B cell (primary cell): ENCODE measurements at regions not wholly inside any gene's neighbourhood (a gene's known extent, or its start where the extent isn't known, plus 50 kb on each side); places are given as distances from the start of the nearest gene placed in this dataset.
A peak's percentile ranks its signal among the peaks of the same experiment; 100 is the strongest.

Experiments used
- ATAC-seq: fragments of 200-7000 bp; cut with Tn5 transposase; one replicate; pipeline ENCODE4 v1.10.0; 2021; ENCODE audit warnings: low read depth, mild to moderate bottlenecking, moderate number of reproducible peaks, moderate library complexity
- CTCF ChIA-PET: fragments of 350-600 bp; sonication (Branson Sonifier 250); formaldehyde crosslinking; loops from one replicate; lab custom pipeline; 2021; ENCODE audit warnings: antibody characterized with exemption, inconsistent platforms; lab: Charles Lee
- POLR2A ChIA-PET: fragments of 350-600 bp; sonication (Branson Sonifier 250); formaldehyde crosslinking; loops from one replicate; lab custom pipeline; 2021; ENCODE audit warnings: antibody characterized with exemption; lab: Charles Lee
- DNase-seq: peaks from one replicate; pipeline ENCODE4 v3.0.0; 2013
- H2AFZ ChIP-seq: 2 replicates; pipeline ENCODE4 v1.6.1; 2012; ENCODE audit warnings: mild to moderate bottlenecking, low read depth, low read length; ENCODE audit not compliant: insufficient read depth, poor library complexity, severe bottlenecking
- H3K27ac ChIP-seq, 2 donors: 1 replicate in 1 of 2; 2 replicates in 1 of 2; pipeline ENCODE4 v1.5.1; 2012 to 2013; ENCODE audit warnings: low read length in 2 of 2, mild to moderate bottlenecking in 2 of 2, moderate library complexity in 1 of 2
- H3K27me3 ChIP-seq, 4 experiments: fragments of 200-600 bp in 1 of 4; sonication (generic) in 1 of 4; replicated peaks in 1 of 4; 1 replicate in 2 of 4; 2 replicates in 2 of 4; pipeline versions ENCODE4 v1.6.1 to v1.7.0; 2013 to 2016; ENCODE audit warnings: low read length in 3 of 4, mild to moderate bottlenecking in 2 of 4, mixed read lengths in 1 of 4, moderate library complexity in 1 of 4; ENCODE audit not compliant: insufficient read depth in 4 of 4, control insufficient read depth in 3 of 4; ENCODE audit errors: control extremely low read depth in 1 of 4
- H3K36me3 ChIP-seq, 2 experiments: replicated peaks in 1 of 2; 1 replicate in 1 of 2; 2 replicates in 1 of 2; pipeline versions ENCODE4 v1.6.1 to v1.7.1; 2013; ENCODE audit warnings: low read length in 1 of 2; ENCODE audit not compliant: insufficient read depth in 2 of 2, control insufficient read depth in 1 of 2; ENCODE audit errors: control extremely low read depth in 1 of 2, extremely low read depth in 1 of 2
- H3K4me1 ChIP-seq, 2 donors: fragments of 200-600 bp in 1 of 2; sonication (generic) in 1 of 2; 1 replicate in 1 of 2; 2 replicates in 1 of 2; pipeline versions ENCODE4 v1.5.1 to v1.6.1; 2013 to 2017; ENCODE audit warnings: low read length in 2 of 2; ENCODE audit not compliant: control insufficient read depth in 2 of 2, insufficient read depth in 2 of 2
- H3K4me2 ChIP-seq: replicated peaks from 2 replicates; pipeline ENCODE3; 2012; ENCODE audit warnings: mild to moderate bottlenecking, low read depth, low read length; ENCODE audit not compliant: poor library complexity, severe bottlenecking
- H3K4me3 ChIP-seq, 5 experiments: fragments of 200-600 bp in 1 of 5; sonication (generic) in 1 of 5; 1 replicate in 3 of 5; 2 replicates in 2 of 5; pipeline versions ENCODE4 v1.5.1 to v1.7.0; 2011 to 2016; ENCODE audit warnings: low read length in 4 of 5, mild to moderate bottlenecking in 4 of 5, low read depth in 2 of 5, control low read depth in 1 of 5, moderate library complexity in 1 of 5; ENCODE audit not compliant: insufficient read depth in 1 of 5; ENCODE audit errors: control extremely low read depth in 1 of 5, extremely low read depth in 1 of 5
- H3K79me2 ChIP-seq: fragments of 200-600 bp; sonication (generic); one replicate; pipeline ENCODE4 v1.6.0; 2016; ENCODE audit warnings: low read length; ENCODE audit not compliant: control insufficient read depth, insufficient read depth
- H3K9ac ChIP-seq: fragments of 200-600 bp; sonication (generic); 2 replicates; pipeline ENCODE4 v1.6.1; 2017; ENCODE audit warnings: mild to moderate bottlenecking, low read length, moderate library complexity
- H3K9me3 ChIP-seq, 3 donors: one replicate each; pipeline versions ENCODE4 v1.6.1 to v1.7.1; 2013; ENCODE audit warnings: low read length in 2 of 3; ENCODE audit not compliant: control insufficient read depth in 2 of 3, insufficient read depth in 1 of 3; ENCODE audit errors: control extremely low read depth in 1 of 3
- H4K20me1 ChIP-seq: 2 replicates; pipeline ENCODE4 v1.6.0; 2012; ENCODE audit warnings: mild to moderate bottlenecking, low read length; ENCODE audit not compliant: insufficient read depth, control insufficient read depth, poor library complexity, severe bottlenecking
- H3K27ac Mint-ChIP-seq: one replicate; pipeline ENCODE4 v1.8.0; 2021; ENCODE audit warnings: mixed read lengths
- H3K27me3 Mint-ChIP-seq: one replicate; pipeline ENCODE4 v1.8.0; 2021; ENCODE audit warnings: mixed read lengths
- H3K4me1 Mint-ChIP-seq: one replicate; pipeline ENCODE4 v1.8.0; 2021; ENCODE audit warnings: mixed read lengths
- H3K4me3 Mint-ChIP-seq: one replicate; pipeline ENCODE4 v1.8.0; 2021; ENCODE audit warnings: mixed read lengths
- H3K9me3 Mint-ChIP-seq: one replicate; pipeline ENCODE4 v1.8.0; 2022; ENCODE audit warnings: mixed read lengths; ENCODE audit not compliant: insufficient read depth
- EZH2 ChIP-seq: IDR thresholded peaks from 2 replicates; pipeline ENCODE4 v1.6.1; 2012; ENCODE audit warnings: borderline replicate concordance, low read depth, mild to moderate bottlenecking, moderate library complexity, low read length; ENCODE audit not compliant: insufficient read depth, poor library complexity, severe bottlenecking
- WGBS: methylation state at CpG from one replicate; pipeline ENCODE4 v1.1.5; 2013; ENCODE audit warnings: missing lambda C conversion rate; ENCODE audit not compliant: insufficient coverage; 5-methylcytosine and 5-hydroxymethylcytosine counted together
- intact Hi-C: fragments of 100-400 bp; cut with micrococcal nuclease; formaldehyde crosslinking; loops from one replicate; pipeline ENCODE4 v1.10.0; 2022
- TF ChIP-seq, protein P1 (sequence below): fragments of 200-600 bp; IDR thresholded peaks from one replicate; pipeline ENCODE4 v1.8.0; 2022; ENCODE audit warnings: antibody characterized with exemption, mild to moderate bottlenecking

DNA sequence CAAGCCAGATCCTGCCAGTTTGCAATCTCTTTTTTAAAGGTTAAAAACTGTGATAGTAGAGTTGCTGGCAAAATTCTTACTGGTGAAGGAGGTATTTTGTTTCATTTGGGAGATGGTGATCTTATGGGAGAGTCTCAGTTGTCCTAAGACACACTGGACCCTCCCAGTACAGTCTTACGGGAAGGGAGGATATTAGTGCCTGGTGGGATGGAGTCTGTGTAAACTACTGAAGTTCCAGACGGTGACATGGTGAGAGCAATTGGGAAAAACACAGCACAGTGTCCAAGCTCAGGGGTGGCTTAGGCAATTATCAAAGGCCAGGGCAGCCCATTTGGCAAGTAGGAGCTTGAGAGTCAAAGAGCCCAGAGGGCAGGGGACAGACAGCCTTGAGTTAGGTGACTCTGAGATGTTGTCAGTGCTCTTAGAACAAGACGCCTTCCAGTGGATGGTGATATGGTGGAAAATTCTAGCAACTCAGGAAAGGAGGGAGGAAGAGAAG is 143.7 kb upstream of the CCDC68 start:
- ChIA-PET POLR2A (no interaction called here), CTCF (no interaction called here)
- Mint-ChIP-seq H3K4me1 (peaks cover 27% of the 10 kb centered on the region), H3K27ac (peak overlapping the region; percentile 28), H3K27me3 (no peaks in the 10 kb centered on the region), H3K4me3 (no peak overlapping the region), H3K9me3 (no peaks in the 10 kb centered on the region)
- TF ChIP-seq, protein P1, sequence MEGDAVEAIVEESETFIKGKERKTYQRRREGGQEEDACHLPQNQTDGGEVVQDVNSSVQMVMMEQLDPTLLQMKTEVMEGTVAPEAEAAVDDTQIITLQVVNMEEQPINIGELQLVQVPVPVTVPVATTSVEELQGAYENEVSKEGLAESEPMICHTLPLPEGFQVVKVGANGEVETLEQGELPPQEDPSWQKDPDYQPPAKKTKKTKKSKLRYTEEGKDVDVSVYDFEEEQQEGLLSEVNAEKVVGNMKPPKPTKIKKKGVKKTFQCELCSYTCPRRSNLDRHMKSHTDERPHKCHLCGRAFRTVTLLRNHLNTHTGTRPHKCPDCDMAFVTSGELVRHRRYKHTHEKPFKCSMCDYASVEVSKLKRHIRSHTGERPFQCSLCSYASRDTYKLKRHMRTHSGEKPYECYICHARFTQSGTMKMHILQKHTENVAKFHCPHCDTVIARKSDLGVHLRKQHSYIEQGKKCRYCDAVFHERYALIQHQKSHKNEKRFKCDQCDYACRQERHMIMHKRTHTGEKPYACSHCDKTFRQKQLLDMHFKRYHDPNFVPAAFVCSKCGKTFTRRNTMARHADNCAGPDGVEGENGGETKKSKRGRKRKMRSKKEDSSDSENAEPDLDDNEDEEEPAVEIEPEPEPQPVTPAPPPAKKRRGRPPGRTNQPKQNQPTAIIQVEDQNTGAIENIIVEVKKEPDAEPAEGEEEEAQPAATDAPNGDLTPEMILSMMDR = no peak
- no peak for TF ChIP-seq EZH2
- DNase-seq = no peak
- Histone ChIP-seq H3K4me1 (peaks cover 0 to 25% of the 10 kb centered on the region in 2 donors), H3K27me3 (no peaks in the 10 kb centered on the region), H4K20me1 (no peaks in the 10 kb centered on the region), H3K4me2 (no peak overlapping the region), H2AFZ (no peak overlapping the region), H3K9me3 (no peaks in the 10 kb centered on the region), H3K27ac (no peak overlapping the region), H3K9ac (no peak overlapping the region), H3K36me3 (no peaks in the 10 kb centered on the region), H3K79me2 (no peaks in the 10 kb centered on the region), H3K4me3 (no peak overlapping the region)
- intact Hi-C loops = no loop called here
- ATAC-seq = no peak
- WGBS = 96% methylated on average over 3 of the region's 3 CpGs

GRCh38 chr18:55102501-55102900 is 143.2 kb upstream of the CCDC68 start:
- ChIA-PET POLR2A (no interaction called here), CTCF (no interaction called here)
- H3K4me1 ChIP-seq = peaks cover 0 to 25% of the 10 kb centered on the region in 2 donors
- no CpG with 5 or more reads among the region's 3 CpGs for WGBS
- no peaks in the 10 kb centered on the region for H3K79me2 ChIP-seq
- Mint-ChIP-seq H3K27me3 (no peaks in the 10 kb centered on the region), H3K4me3 (no peak overlapping the region), H3K27ac (peak overlapping the region; percentile 66), H3K4me1 (peaks cover 27% of the 10 kb centered on the region), H3K9me3 (no peaks in the 10 kb centered on the region)
- no peaks in the 10 kb centered on the region for H4K20me1 ChIP-seq
- DNase-seq (no peak), ATAC-seq (no peak)
- no peak overlapping the region for H3K4me2 ChIP-seq
- no peak overlapping the region for H3K9ac ChIP-seq
- intact Hi-C loops = no loop called here
- TF ChIP-seq, protein P1 = no peak
- no peak for TF ChIP-seq EZH2
- H3K27me3 ChIP-seq = no peaks in the 10 kb centered on the region
- no peak overlapping the region for H3K4me3 ChIP-seq
- no peak overlapping the region for H2AFZ ChIP-seq
- H3K36me3 ChIP-seq = no peaks in the 10 kb centered on the region
- H3K27ac ChIP-seq = no peak overlapping the region
- H3K9me3 ChIP-seq = no peaks in the 10 kb centered on the region
